H9 (cell line): ENCODE measurements at regions not wholly inside any gene's neighbourhood (a gene's known extent, or its start where the extent isn't known, plus 50 kb on each side); places are given as distances from the start of the nearest gene placed in this dataset.

Experiments used
- DNase-seq: peaks from one replicate; pipeline ENCODE4 v3.0.0-alpha.2; 2017
- H2AFZ ChIP-seq: one replicate; pipeline ENCODE4 v1.6.1; 2013; ENCODE audit warnings: mild to moderate bottlenecking, low read length, control low read depth, moderate library complexity
- H2AK5ac ChIP-seq: 2 replicates; pipeline ENCODE4 v1.6.1; 2013; ENCODE audit warnings: low read length, control low read depth, mixed read lengths; ENCODE audit not compliant: insufficient read length
- H2BK120ac ChIP-seq: one replicate; pipeline ENCODE4 v1.6.1; 2013; ENCODE audit warnings: low read depth, mild to moderate bottlenecking, low read length, control low read depth, inconsistent platforms; ENCODE audit not compliant: poor library complexity, severe bottlenecking
- H2BK12ac ChIP-seq: 2 replicates; pipeline ENCODE4 v1.6.1; 2013; ENCODE audit warnings: low read length, control low read depth, mixed read lengths, low read depth; ENCODE audit not compliant: insufficient read length
- H2BK15ac ChIP-seq: 2 replicates; pipeline ENCODE4 v1.6.1; 2013; ENCODE audit warnings: low read depth, low read length, control low read depth
- H2BK20ac ChIP-seq: one replicate; pipeline ENCODE4 v1.6.1; 2013; ENCODE audit warnings: low read depth, mild to moderate bottlenecking, low read length, control low read depth, inconsistent platforms; ENCODE audit not compliant: poor library complexity, severe bottlenecking
- H2BK5ac ChIP-seq: 2 replicates; pipeline ENCODE4 v1.6.1; 2013; ENCODE audit warnings: low read length, control low read depth, mixed read lengths; ENCODE audit not compliant: insufficient read length
- H3K14ac ChIP-seq: 2 replicates; pipeline ENCODE4 v1.6.1; 2013; ENCODE audit warnings: low read length, control low read depth; ENCODE audit not compliant: insufficient read depth
- H3K18ac ChIP-seq: 2 replicates; pipeline ENCODE4 v1.6.1; 2013; ENCODE audit warnings: low read depth, mild to moderate bottlenecking, mixed read lengths, low read length, control low read depth; ENCODE audit not compliant: insufficient read length
- H3K23ac ChIP-seq: 2 replicates; pipeline ENCODE4 v1.6.1; 2013; ENCODE audit warnings: low read length, control low read depth, mixed read lengths, low read depth; ENCODE audit not compliant: insufficient read length
- H3K23me2 ChIP-seq: 2 replicates; pipeline ENCODE4 v1.6.1; 2013; ENCODE audit warnings: low read depth, mild to moderate bottlenecking, mixed read lengths, low read length, control low read depth; ENCODE audit not compliant: insufficient read length, poor library complexity, severe bottlenecking
- H3K27ac ChIP-seq: 2 replicates; pipeline ENCODE4 v1.5.1; 2013; ENCODE audit warnings: low read length, control low read depth, mixed read lengths, low read depth; ENCODE audit not compliant: insufficient read length
- H3K27me3 ChIP-seq: 2 replicates; pipeline ENCODE4 v1.6.1; 2013; ENCODE audit warnings: low read length, control low read depth, inconsistent platforms; ENCODE audit not compliant: insufficient read depth
- H3K4ac ChIP-seq: 2 replicates; pipeline ENCODE4 v1.6.1; 2013; ENCODE audit warnings: low read depth, mild to moderate bottlenecking, control low read depth, inconsistent platforms, low read length, moderate library complexity
- H3K4me1 ChIP-seq: 2 replicates; pipeline ENCODE4 v1.6.1; 2013; ENCODE audit warnings: low read length, control low read depth, inconsistent platforms; ENCODE audit not compliant: insufficient read depth
- H3K4me2 ChIP-seq: 2 replicates; pipeline ENCODE4 v1.6.1; 2013; ENCODE audit warnings: low read length, control low read depth, mixed read lengths; ENCODE audit not compliant: insufficient read length, insufficient read depth
- H3K56ac ChIP-seq: 2 replicates; pipeline ENCODE4 v1.6.1; 2013; ENCODE audit warnings: low read depth, mild to moderate bottlenecking, mixed read lengths, low read length, control low read depth; ENCODE audit not compliant: insufficient read length
- H3K79me1 ChIP-seq: 2 replicates; pipeline ENCODE4 v1.6.1; 2013; ENCODE audit warnings: low read depth, mild to moderate bottlenecking, moderate library complexity, low read length, control low read depth, inconsistent platforms; ENCODE audit not compliant: insufficient read depth, poor library complexity, severe bottlenecking
- H3K79me2 ChIP-seq: 2 replicates; pipeline ENCODE4 v1.6.1; 2013; ENCODE audit warnings: low read length, control low read depth, inconsistent platforms; ENCODE audit not compliant: insufficient read depth
- H3K9ac ChIP-seq: 2 replicates; pipeline ENCODE4 v1.6.1; 2013; ENCODE audit warnings: low read length, control low read depth, mixed read lengths; ENCODE audit not compliant: insufficient read length; ENCODE audit errors: extremely low read depth
- H3K9me3 ChIP-seq: one replicate; pipeline ENCODE4 v1.6.1; 2013; ENCODE audit warnings: low read depth, low read length, inconsistent platforms; ENCODE audit not compliant: control insufficient read depth
- H3T11ph ChIP-seq: one replicate; pipeline ENCODE4 v1.6.1; 2013; ENCODE audit warnings: mild to moderate bottlenecking, low read length, control low read depth, inconsistent platforms
- H4K20me1 ChIP-seq: one replicate; pipeline ENCODE4 v1.6.1; 2013; ENCODE audit not compliant: control insufficient read depth, insufficient read length, insufficient read depth
- H4K5ac ChIP-seq: 2 replicates; pipeline ENCODE4 v1.6.1; 2013; ENCODE audit warnings: low read depth, mild to moderate bottlenecking, mixed read lengths, low read length, control low read depth; ENCODE audit not compliant: insufficient read length
- H4K8ac ChIP-seq: replicated peaks from 2 replicates; pipeline ENCODE4 v1.6.1; 2013; ENCODE audit warnings: low read length, control low read depth, mixed read lengths, low read depth; ENCODE audit not compliant: insufficient read length
- H4K91ac ChIP-seq: 2 replicates; pipeline ENCODE4 v1.6.1; 2013; ENCODE audit warnings: low read depth, mild to moderate bottlenecking, moderate library complexity, mixed read lengths, low read length, control low read depth; ENCODE audit not compliant: insufficient read length
- H3K27ac Mint-ChIP-seq, 3 experiments: 2 replicates in 2 of 3; 3 replicates in 1 of 3; pipeline ENCODE4 v1.8.0; 2020 to 2021; ENCODE audit warnings: mixed read lengths in 3 of 3, mild to moderate bottlenecking in 1 of 3, moderate library complexity in 1 of 3
- H3K27me3 Mint-ChIP-seq: 2 replicates; pipeline ENCODE4 v1.8.0; 2021; ENCODE audit warnings: low read depth, mild to moderate bottlenecking, moderate library complexity, mixed read lengths
- H3K36me3 Mint-ChIP-seq, 3 experiments: 2 replicates in 2 of 3; 3 replicates in 1 of 3; pipeline ENCODE4 v1.8.0; 2020 to 2021; ENCODE audit warnings: low read depth in 3 of 3, mixed read lengths in 3 of 3; ENCODE audit not compliant: insufficient read depth in 1 of 3
- H3K4me1 Mint-ChIP-seq, 2 experiments: 2 replicates each; pipeline ENCODE4 v1.8.0; 2020; ENCODE audit warnings: mixed read lengths in 2 of 2
- H3K4me3 Mint-ChIP-seq, 2 experiments: 2 replicates in 1 of 2; 3 replicates in 1 of 2; pipeline ENCODE4 v1.8.0; 2020 to 2021; ENCODE audit warnings: mild to moderate bottlenecking in 2 of 2, mixed read lengths in 2 of 2, moderate library complexity in 1 of 2
- H3K9me3 Mint-ChIP-seq, 2 experiments: 2 replicates in 1 of 2; 3 replicates in 1 of 2; pipeline ENCODE4 v1.8.0; 2020; ENCODE audit warnings: mild to moderate bottlenecking in 2 of 2, mixed read lengths in 2 of 2, moderate library complexity in 1 of 2
- CTCF ChIP-seq: fragments of 200-600 bp; sonication (generic); conservative IDR thresholded peaks from 3 replicates; pipeline ENCODE4 v1.8.0; 2021; ENCODE audit warnings: antibody characterized with exemption, mild to moderate bottlenecking
- WGBS: extraction: QIAGEN DNeasy Blood & Tissue Kit; methylation state at CpG from one replicate; pipeline ENCODE4 v1.1.7; 2013; ENCODE audit warnings: missing lambda C conversion rate, low lambda C conversion rate, mixed read lengths; ENCODE audit not compliant: insufficient read length; ENCODE audit errors: extremely low coverage; 5-methylcytosine and 5-hydroxymethylcytosine counted together

DNA sequence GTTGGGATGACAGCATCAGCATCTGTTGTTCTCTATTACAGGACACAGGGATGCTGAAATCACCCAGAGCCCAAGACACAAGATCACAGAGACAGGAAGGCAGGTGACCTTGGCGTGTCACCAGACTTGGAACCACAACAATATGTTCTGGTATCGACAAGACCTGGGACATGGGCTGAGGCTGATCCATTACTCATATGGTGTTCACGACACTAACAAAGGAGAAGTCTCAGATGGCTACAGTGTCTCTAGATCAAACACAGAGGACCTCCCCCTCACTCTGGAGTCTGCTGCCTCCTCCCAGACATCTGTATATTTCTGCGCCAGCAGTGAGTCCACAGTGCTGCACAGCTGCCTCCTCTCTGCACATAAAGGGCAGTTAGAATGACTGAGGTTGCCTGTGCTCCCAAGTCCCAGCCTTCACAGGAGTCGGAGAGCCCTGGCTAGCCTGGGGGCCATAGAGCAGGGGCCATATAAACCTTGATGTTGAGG is 142.2 kb upstream of the PRSS58 start:
- H2BK5ac ChIP-seq, result no peak overlapping the region
- WGBS, result no CpG with 5 or more reads among the region's 5 CpGs
- Mint-ChIP-seq H3K4me3 (no peak overlapping the region), H3K36me3 (no peaks in the 10 kb centered on the region), H3K27me3 (peaks cover 6% of the 10 kb centered on the region), H3K4me1 (no peaks in the 10 kb centered on the region), H3K9me3 (no peaks in the 10 kb centered on the region), H3K27ac (no peak overlapping the region; a peak in 1 of 7 replicates)
- H3K14ac ChIP-seq, result no peak overlapping the region
- H4K8ac ChIP-seq, result no peak overlapping the region
- no peaks in the 10 kb centered on the region for H4K20me1 ChIP-seq
- H3K56ac ChIP-seq, result no peak overlapping the region
- H3K23ac ChIP-seq, result no peak overlapping the region
- no peak overlapping the region for H2BK120ac ChIP-seq
- DNase-seq, result no peak
- no peaks in the 10 kb centered on the region for H3K9me3 ChIP-seq
- H3K4me2 ChIP-seq, result no peak overlapping the region
- H3K18ac ChIP-seq, result no peak overlapping the region
- no peak overlapping the region for H2BK15ac ChIP-seq
- no peak overlapping the region for H2BK12ac ChIP-seq
- no peak overlapping the region for H2AFZ ChIP-seq
- no peak for TF ChIP-seq CTCF
- no peak overlapping the region for H2BK20ac ChIP-seq
- H3K23me2 ChIP-seq, result no peaks in the 10 kb centered on the region
- H2AK5ac ChIP-seq, result no peak overlapping the region
- no peak overlapping the region for H4K5ac ChIP-seq
- H3K27ac ChIP-seq, result no peak overlapping the region
- no peaks in the 10 kb centered on the region for H3K4me1 ChIP-seq
- H4K91ac ChIP-seq, result no peak overlapping the region
- no peaks in the 10 kb centered on the region for H3K27me3 ChIP-seq
- no peaks in the 10 kb centered on the region for H3K79me1 ChIP-seq
- H3K9ac ChIP-seq, result no peak overlapping the region
- H3K79me2 ChIP-seq, result no peaks in the 10 kb centered on the region
- no peak overlapping the region for H3T11ph ChIP-seq
- H3K4ac ChIP-seq, result no peak overlapping the region
